ENCODE measurements at regions not wholly inside any gene's neighbourhood (a gene's known extent, or its start where the extent isn't known, plus 50 kb on each side); places are given as distances from the start of the nearest gene placed in this dataset.

DNA sequence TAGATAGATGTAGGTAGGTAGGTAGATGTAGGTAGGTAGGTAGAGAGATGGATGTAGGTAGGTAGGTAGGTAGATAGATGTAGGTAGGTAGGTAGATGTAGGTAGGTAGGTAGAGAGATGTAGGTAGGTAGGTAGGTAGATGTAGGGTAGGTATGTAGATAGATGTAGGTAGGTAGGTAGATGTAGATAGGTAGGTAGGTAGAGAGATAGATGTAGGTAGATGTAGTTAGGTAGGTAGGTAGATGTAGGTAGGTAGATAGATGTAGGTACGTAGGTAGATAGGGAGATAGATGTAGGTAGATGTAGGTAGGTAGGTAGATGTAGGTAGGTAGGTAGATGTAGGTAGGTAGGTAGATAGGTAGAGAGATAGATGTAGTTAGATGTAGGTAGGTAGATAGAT, 62.3 kb upstream of the MORC3 start:
- Histone ChIP-seq H3K27me3 (ENCODE audit: control insufficient read depth, insufficient read depth, low read length) (no peaks in the 10 kb centered on the region), H3K4me1 (ENCODE audit: control insufficient read depth in 2 of 3, insufficient read depth in 2 of 3, low read depth in 1 of 3, low read length in 3 of 3) (no peaks in the 10 kb centered on the region), H3K27ac (ENCODE audit: low read depth in 2 of 2, low read length in 2 of 2) (no peak overlapping the region), H3K4me3 (ENCODE audit: low read length in 3 of 3) (no peak overlapping the region), H3K9me3 (ENCODE audit: control insufficient read depth in 2 of 3, insufficient read depth in 1 of 3, low read length in 3 of 3) (no peaks in the 10 kb centered on the region), H3K9ac (ENCODE audit: low read length in 3 of 3) (no peak overlapping the region), H3K36me3 (ENCODE audit: control insufficient read depth in 2 of 3, insufficient read depth in 3 of 3, low read length in 3 of 3) (peaks cover 2 to 4% (median 3%) of the 10 kb centered on the region in 3 donors)
- TF ChIP-seq, protein P1, sequence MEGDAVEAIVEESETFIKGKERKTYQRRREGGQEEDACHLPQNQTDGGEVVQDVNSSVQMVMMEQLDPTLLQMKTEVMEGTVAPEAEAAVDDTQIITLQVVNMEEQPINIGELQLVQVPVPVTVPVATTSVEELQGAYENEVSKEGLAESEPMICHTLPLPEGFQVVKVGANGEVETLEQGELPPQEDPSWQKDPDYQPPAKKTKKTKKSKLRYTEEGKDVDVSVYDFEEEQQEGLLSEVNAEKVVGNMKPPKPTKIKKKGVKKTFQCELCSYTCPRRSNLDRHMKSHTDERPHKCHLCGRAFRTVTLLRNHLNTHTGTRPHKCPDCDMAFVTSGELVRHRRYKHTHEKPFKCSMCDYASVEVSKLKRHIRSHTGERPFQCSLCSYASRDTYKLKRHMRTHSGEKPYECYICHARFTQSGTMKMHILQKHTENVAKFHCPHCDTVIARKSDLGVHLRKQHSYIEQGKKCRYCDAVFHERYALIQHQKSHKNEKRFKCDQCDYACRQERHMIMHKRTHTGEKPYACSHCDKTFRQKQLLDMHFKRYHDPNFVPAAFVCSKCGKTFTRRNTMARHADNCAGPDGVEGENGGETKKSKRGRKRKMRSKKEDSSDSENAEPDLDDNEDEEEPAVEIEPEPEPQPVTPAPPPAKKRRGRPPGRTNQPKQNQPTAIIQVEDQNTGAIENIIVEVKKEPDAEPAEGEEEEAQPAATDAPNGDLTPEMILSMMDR (IDR thresholded peaks at IDR 0.05; ENCODE audit: borderline replicate concordance, extremely low read depth, insufficient read depth): no peak
- intact Hi-C loops (cut with DNase I): no loop called here
- DNase-seq (no peak), FAIRE-seq (no peak)

DNA sequence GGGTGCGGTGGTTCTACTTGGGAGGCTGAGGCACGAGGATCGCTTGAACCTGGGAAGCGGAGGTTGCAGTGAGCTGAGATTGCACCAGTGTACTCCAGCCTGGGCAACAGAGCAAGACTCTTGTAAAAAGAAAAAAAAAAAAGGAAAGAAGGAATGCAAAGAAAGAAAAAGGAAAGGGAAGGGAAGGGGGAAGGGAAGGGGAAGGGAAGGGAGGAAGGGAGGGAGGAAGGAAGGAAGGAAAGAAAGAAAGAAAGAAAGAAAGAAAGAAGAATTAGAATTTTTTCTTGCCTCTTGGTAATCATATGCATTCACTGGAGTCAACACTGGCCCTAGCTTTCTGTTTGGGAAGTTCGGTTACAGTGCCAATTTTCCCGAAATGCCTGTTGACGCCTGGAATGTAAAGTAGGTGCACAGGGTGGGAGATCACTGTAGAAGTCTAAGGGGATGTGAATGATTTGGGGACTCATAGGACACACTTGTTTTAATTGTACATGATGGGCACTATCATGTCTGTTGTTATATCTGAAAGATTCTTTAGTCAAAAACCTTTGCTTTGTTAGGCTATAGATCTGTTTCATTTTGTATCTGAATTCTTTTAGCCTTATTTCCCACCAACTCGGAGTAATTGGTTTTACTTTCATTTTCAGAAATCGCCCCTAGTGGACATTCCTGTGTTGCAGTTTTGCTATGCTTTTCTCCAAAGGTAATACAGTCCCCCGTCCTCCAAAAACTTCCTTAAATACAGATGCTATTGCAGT, 59.8 kb upstream of the MORC3 start:
- Histone ChIP-seq H3K9me3 (ENCODE audit: control insufficient read depth in 2 of 3, insufficient read depth in 1 of 3, low read length in 3 of 3) (no peaks in the 10 kb centered on the region), H3K27ac (ENCODE audit: low read depth in 2 of 2, low read length in 2 of 2) (peak overlapping the region; percentile 83 to 87), H3K9ac (ENCODE audit: low read length in 3 of 3) (peak overlapping the region; percentile 56 to 79 (median 71)), H3K4me1 (ENCODE audit: control insufficient read depth in 2 of 3, insufficient read depth in 2 of 3, low read depth in 1 of 3, low read length in 3 of 3) (no peaks in the 10 kb centered on the region), H3K27me3 (ENCODE audit: control insufficient read depth, insufficient read depth, low read length) (no peaks in the 10 kb centered on the region), H3K36me3 (ENCODE audit: control insufficient read depth in 2 of 3, insufficient read depth in 3 of 3, low read length in 3 of 3) (peaks cover 3 to 4% (median 4%) of the 10 kb centered on the region in 3 donors), H3K4me3 (ENCODE audit: low read length in 3 of 3) (peak overlapping the region; percentile 75 to 95 (median 78))
- TF ChIP-seq, protein P1 (IDR thresholded peaks at IDR 0.05; ENCODE audit: borderline replicate concordance, extremely low read depth, insufficient read depth): peak; percentile 70
- DNase-seq: peak in 4 of 5 donors; percentile 41 to 89 (median 71)
- peak; percentile 61 for FAIRE-seq
- intact Hi-C loops (cut with DNase I): no loop called here

DNA sequence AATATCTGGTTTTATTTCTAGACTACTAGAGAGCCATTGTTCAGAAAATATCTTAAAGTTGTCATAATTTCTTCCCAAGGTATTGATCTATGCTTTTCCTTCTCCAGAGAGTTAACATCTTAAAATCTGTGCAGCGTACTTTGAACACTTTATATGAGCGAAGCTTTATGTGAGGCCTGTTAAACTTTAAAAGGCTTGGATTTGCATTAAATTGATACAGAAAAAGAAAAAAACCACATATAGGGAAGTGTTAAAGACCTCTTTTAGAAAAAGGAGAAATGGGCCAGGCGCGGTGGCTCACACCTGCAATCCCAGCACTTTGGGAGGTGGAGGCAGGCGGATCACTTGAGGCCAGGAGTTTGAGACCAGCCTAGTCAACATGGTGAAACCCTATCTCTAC, 59.2 kb upstream of the MORC3 start:
- TF ChIP-seq, protein P1 (IDR thresholded peaks at IDR 0.05; ENCODE audit: borderline replicate concordance, extremely low read depth, insufficient read depth): no peak
- peak overlapping the region in 2 of 3 donors; percentile 75 to 95 for H3K4me3 ChIP-seq (ENCODE audit: low read length in 3 of 3)
- H3K4me1 ChIP-seq (ENCODE audit: control insufficient read depth in 2 of 3, insufficient read depth in 2 of 3, low read depth in 1 of 3, low read length in 3 of 3): no peaks in the 10 kb centered on the region
- peak overlapping the region in 1 of 2 donors; percentile 83 for H3K27ac ChIP-seq (ENCODE audit: low read depth in 2 of 2, low read length in 2 of 2)
- H3K27me3 ChIP-seq (ENCODE audit: control insufficient read depth, insufficient read depth, low read length): no peaks in the 10 kb centered on the region
- H3K9me3 ChIP-seq (ENCODE audit: control insufficient read depth in 2 of 3, insufficient read depth in 1 of 3, low read length in 3 of 3): no peaks in the 10 kb centered on the region
- FAIRE-seq (no peak), DNase-seq (no peak)
- peak overlapping the region in 1 of 3 donors; percentile 56 for H3K9ac ChIP-seq (ENCODE audit: low read length in 3 of 3)
- intact Hi-C loops (cut with DNase I): no loop called here
- peaks cover 3 to 4% (median 4%) of the 10 kb centered on the region in 3 donors for H3K36me3 ChIP-seq (ENCODE audit: control insufficient read depth in 2 of 3, insufficient read depth in 3 of 3, low read length in 3 of 3)

All from kidney (tissue), 13 donors.